ENCODE measurements at regions not wholly inside any gene's neighbourhood (a gene's known extent, or its start where the extent isn't known, plus 50 kb on each side); places are given as distances from the start of the nearest gene placed in this dataset.

GRCh38 chr10:60446070-60446833 lies 56.6 kb upstream of the ANK3 start:
- Histone ChIP-seq H3K36me3 (ENCODE audit: control insufficient read depth in 4 of 4, insufficient read depth in 4 of 4, low read length in 3 of 4) (no peaks in the 10 kb centered on the region), H3K27me3 (replicated peaks in 2 of 5; ENCODE audit: control insufficient read depth in 4 of 5, insufficient read depth in 5 of 5, low read length in 4 of 5) (no peaks in the 10 kb centered on the region), H3K9me3 (ENCODE audit: control extremely low read depth in 1 of 5, control insufficient read depth in 4 of 5, insufficient read depth in 2 of 5, low read depth in 1 of 5, low read length in 4 of 5) (no peaks in the 10 kb centered on the region), H3K27ac (ENCODE audit: insufficient read depth in 1 of 2, low read depth in 1 of 2, low read length in 2 of 2, poor library complexity in 1 of 2, severe bottlenecking in 2 of 2) (no peak overlapping the region), H3K4me3 (ENCODE audit: control insufficient read depth in 1 of 7, extremely low read depth in 1 of 7, insufficient read depth in 4 of 7, low read depth in 2 of 7, low read length in 6 of 7) (peak overlapping the region in 1 of 7 experiments; percentile 52), H3K4me1 (ENCODE audit: control extremely low read depth in 1 of 4, control insufficient read depth in 4 of 4, insufficient read depth in 4 of 4, low read length in 3 of 4) (peaks cover 0 to 9% (median 5%) of the 10 kb centered on the region in 4 experiments)
- DNase-seq, result no peak
- ChIA-PET POLR2A (no interaction called here), CTCF (interaction anchor here (0.8 to 7.6 kb wide), 8 partner anchors 11 to 347 kb away, joined by 3 to 145 read pairs (median 4); no protein-coding TSS in a partner anchor)
- WGBS (ENCODE audit: insufficient coverage), result 94% methylated on average over 4 of the region's 5 CpGs

GRCh38 chr10:60444494-60445064 lies 54.9 kb upstream of the ANK3 start:
- DNase-seq, result peak; percentile 31 to 53 (median 43)
- WGBS (ENCODE audit: insufficient coverage), result no CpG with 5 or more reads among the region's 1 CpG
- Histone ChIP-seq H3K4me1 (ENCODE audit: control extremely low read depth in 1 of 4, control insufficient read depth in 4 of 4, insufficient read depth in 4 of 4, low read length in 3 of 4) (peaks cover 0 to 9% (median 5%) of the 10 kb centered on the region in 4 experiments), H3K4me3 (ENCODE audit: control insufficient read depth in 1 of 7, extremely low read depth in 1 of 7, insufficient read depth in 4 of 7, low read depth in 2 of 7, low read length in 6 of 7) (no peak overlapping the region), H3K27ac (ENCODE audit: insufficient read depth in 1 of 2, low read depth in 1 of 2, low read length in 2 of 2, poor library complexity in 1 of 2, severe bottlenecking in 2 of 2) (no peak overlapping the region), H3K9me3 (ENCODE audit: control extremely low read depth in 1 of 5, control insufficient read depth in 4 of 5, insufficient read depth in 2 of 5, low read depth in 1 of 5, low read length in 4 of 5) (no peaks in the 10 kb centered on the region), H3K36me3 (ENCODE audit: control insufficient read depth in 4 of 4, insufficient read depth in 4 of 4, low read length in 3 of 4) (no peaks in the 10 kb centered on the region), H3K27me3 (replicated peaks in 2 of 5; ENCODE audit: control insufficient read depth in 4 of 5, insufficient read depth in 5 of 5, low read length in 4 of 5) (no peaks in the 10 kb centered on the region)
- ChIA-PET POLR2A (interaction anchor here (0.7 kb wide), 1 partner anchor 109 kb away, joined by 3 read pairs; no protein-coding TSS in a partner anchor), CTCF (interaction anchor here (1.0 to 7.6 kb wide), 8 partner anchors 11 to 344 kb away, joined by 4 to 145 read pairs (median 6); no protein-coding TSS in a partner anchor)

- POLR2A ChIA-PET, result interaction anchor here (0.6 kb wide), 1 partner anchor 305 kb away, joined by 3 read pairs; no protein-coding TSS in a partner anchor
- H3K9me3 ChIP-seq (ENCODE audit: control extremely low read depth in 1 of 5, control insufficient read depth in 4 of 5, insufficient read depth in 2 of 5, low read depth in 1 of 5, low read length in 4 of 5), result no peaks in the 10 kb centered on the region
- no peak for DNase-seq
- WGBS (ENCODE audit: insufficient coverage), result no CpG with 5 or more reads among the region's 3 CpGs
- no peak overlapping the region for H3K4me3 ChIP-seq (ENCODE audit: control insufficient read depth in 1 of 7, extremely low read depth in 1 of 7, insufficient read depth in 4 of 7, low read depth in 2 of 7, low read length in 6 of 7)
- no peaks in the 10 kb centered on the region for H3K27me3 ChIP-seq (replicated peaks in 2 of 5; ENCODE audit: control insufficient read depth in 4 of 5, insufficient read depth in 5 of 5, low read length in 4 of 5)
- no peaks in the 10 kb centered on the region for H3K36me3 ChIP-seq (ENCODE audit: control insufficient read depth in 4 of 4, insufficient read depth in 4 of 4, low read length in 3 of 4)
- CTCF ChIA-PET, result interaction anchor here (1.3 to 7.6 kb wide), 6 partner anchors 10 to 343 kb away, joined by 4 to 145 read pairs (median 6); no protein-coding TSS in a partner anchor
- H3K4me1 ChIP-seq (ENCODE audit: control extremely low read depth in 1 of 4, control insufficient read depth in 4 of 4, insufficient read depth in 4 of 4, low read length in 3 of 4), result peaks cover 0 to 9% (median 5%) of the 10 kb centered on the region in 4 experiments
- H3K27ac ChIP-seq (ENCODE audit: insufficient read depth in 1 of 2, low read depth in 1 of 2, low read length in 2 of 2, poor library complexity in 1 of 2, severe bottlenecking in 2 of 2), result no peak overlapping the region
These were observed 53.7 kb upstream of the ANK3 start for GRCh38 chr10:60443346-60443745.

- peak; percentile 8 to 54 (median 42) for DNase-seq
- no peak overlapping the region for H3K4me3 ChIP-seq (ENCODE audit: control insufficient read depth in 1 of 7, extremely low read depth in 1 of 7, insufficient read depth in 4 of 7, low read depth in 2 of 7, low read length in 6 of 7)
- H3K27ac ChIP-seq (ENCODE audit: insufficient read depth in 1 of 2, low read depth in 1 of 2, low read length in 2 of 2, poor library complexity in 1 of 2, severe bottlenecking in 2 of 2), result no peak overlapping the region
- ChIA-PET CTCF (interaction anchor here (0.8 to 7.6 kb wide), 8 partner anchors 9 to 341 kb away, joined by 3 to 145 read pairs (median 3); no protein-coding TSS in a partner anchor), POLR2A (no interaction called here)
- H3K36me3 ChIP-seq (ENCODE audit: control insufficient read depth in 4 of 4, insufficient read depth in 4 of 4, low read length in 3 of 4), result no peaks in the 10 kb centered on the region
- H3K4me1 ChIP-seq (ENCODE audit: control extremely low read depth in 1 of 4, control insufficient read depth in 4 of 4, insufficient read depth in 4 of 4, low read length in 3 of 4), result peaks cover 0 to 2% (median under 1%) of the 10 kb centered on the region in 4 experiments
- H3K27me3 ChIP-seq (replicated peaks in 2 of 5; ENCODE audit: control insufficient read depth in 4 of 5, insufficient read depth in 5 of 5, low read length in 4 of 5), result no peaks in the 10 kb centered on the region
- no peaks in the 10 kb centered on the region for H3K9me3 ChIP-seq (ENCODE audit: control extremely low read depth in 1 of 5, control insufficient read depth in 4 of 5, insufficient read depth in 2 of 5, low read depth in 1 of 5, low read length in 4 of 5)
- no CpG with 5 or more reads among the region's 1 CpG for WGBS (ENCODE audit: insufficient coverage)
These were observed 51.8 kb upstream of the ANK3 start for GRCh38 chr10:60441515-60441914.

GRCh38 chr10:60439641-60440040 lies 50.0 kb upstream of the ANK3 start:
- Histone ChIP-seq H3K4me1 (ENCODE audit: control extremely low read depth in 1 of 4, control insufficient read depth in 4 of 4, insufficient read depth in 4 of 4, low read length in 3 of 4) (no peaks in the 10 kb centered on the region), H3K27ac (ENCODE audit: insufficient read depth in 1 of 2, low read depth in 1 of 2, low read length in 2 of 2, poor library complexity in 1 of 2, severe bottlenecking in 2 of 2) (no peak overlapping the region), H3K9me3 (ENCODE audit: control extremely low read depth in 1 of 5, control insufficient read depth in 4 of 5, insufficient read depth in 2 of 5, low read depth in 1 of 5, low read length in 4 of 5) (no peaks in the 10 kb centered on the region), H3K36me3 (ENCODE audit: control insufficient read depth in 4 of 4, insufficient read depth in 4 of 4, low read length in 3 of 4) (no peaks in the 10 kb centered on the region), H3K4me3 (ENCODE audit: control insufficient read depth in 1 of 7, extremely low read depth in 1 of 7, insufficient read depth in 4 of 7, low read depth in 2 of 7, low read length in 6 of 7) (no peak overlapping the region), H3K27me3 (replicated peaks in 2 of 5; ENCODE audit: control insufficient read depth in 4 of 5, insufficient read depth in 5 of 5, low read length in 4 of 5) (no peaks in the 10 kb centered on the region)
- no peak for DNase-seq
- 100% methylated on average over 1 of the region's 2 CpGs for whole genome bisulfite sequencing (ENCODE audit: insufficient coverage)
- POLR2A ChIA-PET, result no interaction called here
- CTCF ChIA-PET, result interaction anchor here (1.1 to 2.9 kb wide), 5 partner anchors 9 to 813 kb away, joined by 3 to 15 read pairs (median 3); no protein-coding TSS in a partner anchor

Measured in common myeloid progenitor, CD34-positive (primary cell).